ENCODE measurements at regions not wholly inside any gene's neighbourhood (a gene's known extent, or its start where the extent isn't known, plus 50 kb on each side); places are given as distances from the start of the nearest gene placed in this dataset. TPM values are rescaled to one million over a fixed set of nuclear protein-coding genes. Genes with fewer than 3 reads are reported as not detected.
"Not testable (repeated sequence)": the region's sequence is repeated elsewhere in the genome, so short reads cannot be mapped to it uniquely, and the experiment has no call there.

GRCh38 chr9:67086862-67087261 lies 94.5 kb upstream of the SPATA31A3 start:
- H3K27me3 ChIP-seq (ENCODE audit: control insufficient read depth, insufficient read depth, low read length); CTCF ChIA-PET; H3K4me3 ChIP-seq (ENCODE audit: low read depth, low read length); H3K9me3 ChIP-seq (ENCODE audit: control insufficient read depth, insufficient read depth, low read length); POLR2A ChIA-PET; H3K27ac ChIP-seq (ENCODE audit: low read depth, low read length); DNase-seq (ENCODE audit: low read depth, low spot score): not testable (repeated sequence)

- H3K27me3 ChIP-seq (ENCODE audit: control insufficient read depth, insufficient read depth, low read length); POLR2A ChIA-PET; CTCF ChIA-PET; H3K27ac ChIP-seq (ENCODE audit: low read depth, low read length); H3K9me3 ChIP-seq (ENCODE audit: control insufficient read depth, insufficient read depth, low read length); H3K4me3 ChIP-seq (ENCODE audit: low read depth, low read length); DNase-seq (ENCODE audit: low read depth, low spot score): not testable (repeated sequence)
Observed at GRCh38 chr9:67066140-67066539, 73.8 kb upstream of the SPATA31A3 start.

- H3K4me3 ChIP-seq (ENCODE audit: low read depth, low read length), result peak overlapping the region; percentile 48
- DNase-seq (ENCODE audit: low read depth, low spot score); H3K9me3 ChIP-seq (ENCODE audit: control insufficient read depth, insufficient read depth, low read length); CTCF ChIA-PET; H3K27ac ChIP-seq (ENCODE audit: low read depth, low read length); POLR2A ChIA-PET; H3K27me3 ChIP-seq (ENCODE audit: control insufficient read depth, insufficient read depth, low read length): not testable (repeated sequence)
Observed at GRCh38 chr9:67058898-67059715, 66.8 kb upstream of the SPATA31A3 start.

Small RNA genes lying in the stretch of these regions (small RNA-seq; reads per million reads assigned to genes)
- gene RN7SL422P (ENCODE audit: insufficient read length, low read depth), result not detected
